ENCODE measurements at regions not wholly inside any gene's neighbourhood (a gene's known extent, or its start where the extent isn't known, plus 50 kb on each side); places are given as distances from the start of the nearest gene placed in this dataset.

- no peak for DNase-seq (ENCODE audit: low spot score)
These were observed 265.0 kb upstream of the IRX4 start for GRCh38 chr5:2147504-2148311.

GRCh38 chr5:2143646-2144353 lies 261.1 kb upstream of the IRX4 start:
- DNase-seq (ENCODE audit: low spot score), result no peak
- TF ChIP-seq, protein P1, sequence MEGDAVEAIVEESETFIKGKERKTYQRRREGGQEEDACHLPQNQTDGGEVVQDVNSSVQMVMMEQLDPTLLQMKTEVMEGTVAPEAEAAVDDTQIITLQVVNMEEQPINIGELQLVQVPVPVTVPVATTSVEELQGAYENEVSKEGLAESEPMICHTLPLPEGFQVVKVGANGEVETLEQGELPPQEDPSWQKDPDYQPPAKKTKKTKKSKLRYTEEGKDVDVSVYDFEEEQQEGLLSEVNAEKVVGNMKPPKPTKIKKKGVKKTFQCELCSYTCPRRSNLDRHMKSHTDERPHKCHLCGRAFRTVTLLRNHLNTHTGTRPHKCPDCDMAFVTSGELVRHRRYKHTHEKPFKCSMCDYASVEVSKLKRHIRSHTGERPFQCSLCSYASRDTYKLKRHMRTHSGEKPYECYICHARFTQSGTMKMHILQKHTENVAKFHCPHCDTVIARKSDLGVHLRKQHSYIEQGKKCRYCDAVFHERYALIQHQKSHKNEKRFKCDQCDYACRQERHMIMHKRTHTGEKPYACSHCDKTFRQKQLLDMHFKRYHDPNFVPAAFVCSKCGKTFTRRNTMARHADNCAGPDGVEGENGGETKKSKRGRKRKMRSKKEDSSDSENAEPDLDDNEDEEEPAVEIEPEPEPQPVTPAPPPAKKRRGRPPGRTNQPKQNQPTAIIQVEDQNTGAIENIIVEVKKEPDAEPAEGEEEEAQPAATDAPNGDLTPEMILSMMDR (IDR thresholded peaks at IDR 0.05; ENCODE audit: extremely low read depth, missing control alignments), result no peak

More at GRCh38 chr5:2147504-2148311, 265.0 kb upstream of the IRX4 start:
- TF ChIP-seq, protein P1 (IDR thresholded peaks at IDR 0.05; ENCODE audit: extremely low read depth, missing control alignments), result no peak

DNA sequence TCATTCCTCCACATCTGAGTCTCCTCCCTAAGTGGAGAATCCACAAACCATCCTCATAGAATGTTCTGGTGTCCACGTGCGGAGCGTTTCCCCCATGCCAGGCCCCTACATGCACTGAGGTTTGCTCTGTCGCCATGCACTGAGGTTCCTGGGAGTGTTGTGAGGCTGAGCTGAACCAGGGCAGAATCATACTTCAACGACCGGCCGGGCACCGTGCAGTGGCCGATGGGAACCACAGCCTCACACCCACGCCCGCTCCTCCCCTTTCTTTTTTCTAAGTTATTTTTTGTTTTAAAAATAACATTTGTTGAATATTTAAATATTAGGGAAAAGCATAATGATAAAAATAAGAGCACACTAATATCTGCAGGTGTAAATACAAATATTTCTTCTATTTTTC lies 260.4 kb upstream of the IRX4 start:
- DNase-seq (ENCODE audit: low spot score), result no peak
- TF ChIP-seq, protein P1 (IDR thresholded peaks at IDR 0.05; ENCODE audit: extremely low read depth, missing control alignments), result no peak

DNA sequence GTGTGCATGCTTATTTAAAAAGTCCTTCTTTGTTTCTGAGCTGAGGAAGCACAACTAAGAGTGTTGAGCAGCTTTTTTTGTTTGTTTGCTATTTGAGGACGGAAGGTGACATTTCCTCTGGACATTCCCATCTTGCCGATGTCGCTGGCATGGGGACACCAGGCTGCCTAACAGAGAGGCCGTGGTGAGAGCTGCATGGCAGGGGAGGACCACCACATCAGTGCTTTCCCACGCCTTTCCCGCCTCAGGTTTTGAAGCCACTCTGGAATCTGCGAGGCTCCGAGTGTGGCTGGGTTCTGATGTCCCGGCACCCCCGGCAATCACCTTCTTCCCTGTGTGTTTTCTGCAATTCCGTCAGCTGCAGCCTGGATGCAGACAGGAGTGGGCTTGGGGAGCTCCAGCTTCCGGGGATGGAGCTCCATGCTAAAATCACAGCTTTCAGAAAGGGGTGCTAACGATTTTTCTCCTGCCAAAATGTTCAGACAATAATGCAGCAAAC lies 259.8 kb upstream of the IRX4 start:
- no peak for DNase-seq (ENCODE audit: low spot score)
- TF ChIP-seq, protein P1 (IDR thresholded peaks at IDR 0.05; ENCODE audit: extremely low read depth, missing control alignments), result no peak

DNA sequence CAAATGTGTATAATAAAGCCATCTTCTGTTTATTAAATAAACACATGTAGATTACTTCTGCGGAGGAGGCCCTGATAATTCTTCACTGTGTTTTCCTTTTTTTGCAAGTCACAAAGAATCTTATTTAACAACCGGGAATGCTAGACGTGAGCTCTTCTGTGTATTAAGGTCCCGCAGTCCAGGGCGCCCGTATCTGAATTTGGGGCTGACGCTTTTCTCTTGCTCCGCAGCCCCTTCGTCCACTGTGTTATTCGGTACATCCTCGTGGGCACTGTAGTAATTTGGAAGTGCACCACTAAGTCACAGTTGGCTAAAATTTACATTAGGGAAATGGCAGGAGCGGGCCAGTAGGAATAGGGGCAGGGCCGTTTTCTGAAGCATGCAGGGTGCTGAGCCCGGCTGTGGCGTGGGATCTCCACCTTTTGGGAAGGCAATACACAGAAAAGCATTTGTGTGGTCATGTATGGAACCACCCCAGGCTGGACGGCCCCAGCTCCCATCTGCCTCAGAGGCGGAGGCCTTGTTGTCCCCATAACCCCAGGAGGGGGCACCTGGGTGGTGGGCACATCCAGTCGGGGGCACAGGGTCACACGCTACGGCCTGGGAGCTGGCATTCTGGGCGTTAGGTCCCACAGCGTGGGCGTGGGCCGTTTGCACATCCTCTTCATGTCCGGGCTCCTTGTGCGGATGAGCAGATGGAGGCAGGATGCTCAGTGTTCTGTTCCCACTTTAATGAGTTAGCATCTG lies 258.7 kb upstream of the IRX4 start:
- TF ChIP-seq, protein P1 (IDR thresholded peaks at IDR 0.05; ENCODE audit: extremely low read depth, missing control alignments), result no peak
- no peak for DNase-seq (ENCODE audit: low spot score)

GRCh38 chr5:2140501-2141175 lies 257.9 kb upstream of the IRX4 start:
- TF ChIP-seq, protein P1 (IDR thresholded peaks at IDR 0.05; ENCODE audit: extremely low read depth, missing control alignments), result no peak
- no peak for DNase-seq (ENCODE audit: low spot score)

Measured in GM20000 (cell line).